HEK293 (cell line): ENCODE measurements at regions not wholly inside any gene's neighbourhood (a gene's known extent, or its start where the extent isn't known, plus 50 kb on each side); places are given as distances from the start of the nearest gene placed in this dataset.

ENCODE experiments used
- CTCF ChIA-PET: fragments of 350-600 bp; formaldehyde crosslinking; extraction: SDS; loops from one replicate; lab custom pipeline; 2021; ENCODE audit warnings: antibody characterized with exemption; lab: Yijun Ruan, JAX
- POLR2A ChIA-PET: fragments of 300-600 bp; formaldehyde crosslinking; extraction: SDS; loops from one replicate; lab custom pipeline; 2020; ENCODE audit warnings: antibody characterized with exemption, inconsistent platforms; lab: Yijun Ruan, JAX
- H3K27ac ChIP-seq: fragments of 200-500 bp; sonication (Bioruptor generic); 2 replicates; pipeline ENCODE4 v1.5.1; 2014; ENCODE audit warnings: low read depth, low read length, control low read depth, inconsistent platforms; ENCODE audit errors: extremely low read depth
- H3K36me3 ChIP-seq, 2 experiments: fragments of 200-500 bp in 1 of 2; sonication (Bioruptor generic) in 1 of 2; 1 replicate in 1 of 2; 2 replicates in 1 of 2; pipeline ENCODE4 v1.5.1; 2014 to 2017; ENCODE audit warnings: inconsistent platforms in 2 of 2, low read length in 2 of 2; ENCODE audit not compliant: control insufficient read depth in 2 of 2, insufficient read depth in 1 of 2
- H3K4me1 ChIP-seq: fragments of 200-500 bp; sonication (Bioruptor generic); 2 replicates; pipeline ENCODE4 v1.5.1; 2014; ENCODE audit warnings: mild to moderate bottlenecking, low read length, inconsistent platforms; ENCODE audit not compliant: control insufficient read depth, insufficient read depth
- H3K4me3 ChIP-seq: 2 replicates; pipeline ENCODE4 v1.5.1; 2011; ENCODE audit warnings: low read depth, mild to moderate bottlenecking, control low read depth, low read length, moderate library complexity
- H3K9me3 ChIP-seq: fragments of 200-500 bp; sonication (Bioruptor generic); 2 replicates; pipeline ENCODE4 v1.5.1; 2014; ENCODE audit warnings: low read depth, low read length, inconsistent platforms; ENCODE audit not compliant: control insufficient read depth, insufficient read depth
- KLF8 ChIP-seq: fragments of 450-650 bp; formaldehyde crosslinking; IDR thresholded peaks from 2 replicates; pipeline ENCODE4 v1.5.1; 2016; ENCODE audit warnings: missing biosample characterization, missing genetic modification characterization
- KLF9 ChIP-seq: fragments of 450-650 bp; formaldehyde crosslinking; IDR thresholded peaks from 2 replicates; pipeline ENCODE4 v1.5.1; 2016; ENCODE audit warnings: missing biosample characterization, missing genetic modification characterization, low read depth
- REPIN1 ChIP-seq: fragments of 450-650 bp; formaldehyde crosslinking; IDR thresholded peaks from 2 replicates; pipeline ENCODE4 v1.5.1; 2017; ENCODE audit warnings: missing biosample characterization, missing genetic modification characterization, low read depth
- SETDB1 ChIP-seq: IDR thresholded peaks from one replicate; pipeline ENCODE4 v1.6.1; 2017; ENCODE audit warnings: mild to moderate bottlenecking, low read length, moderate library complexity, mixed read lengths; ENCODE audit not compliant: insufficient read length
- YY1 ChIP-seq: fragments of 450-650 bp; formaldehyde crosslinking; IDR thresholded peaks from 2 replicates; pipeline ENCODE4 v1.5.1; 2018; ENCODE audit warnings: missing biosample characterization, missing genetic modification characterization
- ZBTB1 ChIP-seq: fragments of 450-650 bp; formaldehyde crosslinking; IDR thresholded peaks from 2 replicates; pipeline ENCODE4 v1.5.1; 2016; ENCODE audit warnings: missing biosample characterization, missing genetic modification characterization
- ZBTB17 ChIP-seq: fragments of 450-650 bp; formaldehyde crosslinking; IDR thresholded peaks from 2 replicates; pipeline ENCODE4 v1.5.1; 2016; ENCODE audit warnings: missing biosample characterization, missing genetic modification characterization
- ZBTB8A ChIP-seq: fragments of 450-650 bp; formaldehyde crosslinking; IDR thresholded peaks from 2 replicates; pipeline ENCODE4 v1.5.1; 2016; ENCODE audit warnings: missing biosample characterization, missing genetic modification characterization
- ZNF138 ChIP-seq: fragments of 450-650 bp; formaldehyde crosslinking; IDR thresholded peaks from 2 replicates; pipeline ENCODE4 v1.5.1; 2016; ENCODE audit warnings: missing biosample characterization, missing genetic modification characterization, borderline replicate concordance
- ZNF169 ChIP-seq: fragments of 450-650 bp; formaldehyde crosslinking; IDR thresholded peaks from 2 replicates; pipeline ENCODE4 v1.5.1; 2016; ENCODE audit warnings: missing biosample characterization, missing genetic modification characterization
- ZNF202 ChIP-seq: fragments of 450-650 bp; formaldehyde crosslinking; IDR thresholded peaks from 2 replicates; pipeline ENCODE4 v1.5.1; 2016; ENCODE audit warnings: missing biosample characterization, missing genetic modification characterization, borderline replicate concordance
- ZNF266 ChIP-seq: fragments of 450-650 bp; formaldehyde crosslinking; IDR thresholded peaks from 2 replicates; pipeline ENCODE4 v1.5.1; 2016; ENCODE audit warnings: missing biosample characterization, missing genetic modification characterization, low read depth
- ZNF274 ChIP-seq, 2 experiments: fragments of 200-500 bp in 1 of 2; fragments of 450-650 bp in 1 of 2; sonication (Bioruptor generic) in 1 of 2; formaldehyde crosslinking in 1 of 2; IDR thresholded peaks; 2 replicates each; pipeline versions ENCODE4 v1.5.1 to v1.6.1; 2014 to 2016; ENCODE audit warnings: borderline replicate concordance in 1 of 2, inconsistent platforms in 1 of 2, low read length in 1 of 2, missing biosample characterization in 1 of 2, missing genetic modification characterization in 1 of 2
- ZNF404 ChIP-seq: fragments of 450-650 bp; formaldehyde crosslinking; IDR thresholded peaks from 2 replicates; pipeline ENCODE4 v1.5.1; 2017; ENCODE audit warnings: missing biosample characterization, missing genetic modification characterization
- ZNF416 ChIP-seq: fragments of 450-650 bp; formaldehyde crosslinking; IDR thresholded peaks from 2 replicates; pipeline ENCODE4 v1.5.1; 2016; ENCODE audit warnings: missing biosample characterization, missing genetic modification characterization
- ZNF555 ChIP-seq: fragments of 450-650 bp; formaldehyde crosslinking; conservative IDR thresholded peaks from 2 replicates; pipeline ENCODE4 v1.5.1; 2017; ENCODE audit warnings: missing biosample characterization, mild to moderate bottlenecking, missing genetic modification characterization, inconsistent platforms
- ZNF621 ChIP-seq: fragments of 450-650 bp; formaldehyde crosslinking; IDR thresholded peaks from 2 replicates; pipeline ENCODE4 v1.5.1; 2017; ENCODE audit warnings: missing biosample characterization, missing genetic modification characterization
- ZNF791 ChIP-seq: fragments of 450-650 bp; formaldehyde crosslinking; IDR thresholded peaks from 2 replicates; pipeline ENCODE4 v1.5.1; 2016; ENCODE audit warnings: missing biosample characterization, missing genetic modification characterization
- TF ChIP-seq, protein P1 (sequence below): fragments of 450-650 bp; formaldehyde crosslinking; IDR thresholded peaks from 2 replicates; pipeline ENCODE4 v1.5.1; 2016; ENCODE audit warnings: missing biosample characterization, missing genetic modification characterization
- TF ChIP-seq, protein P2 (sequence below): sonication (generic); formaldehyde crosslinking; IDR thresholded peaks from 2 replicates; pipeline ENCODE4 v1.8.1; 2022; ENCODE audit warnings: mild to moderate bottlenecking, moderate library complexity, missing genetic modification reagents
- TF ChIP-seq, protein P3 (sequence below): fragments of 450-650 bp; formaldehyde crosslinking; IDR thresholded peaks from 2 replicates; pipeline ENCODE4 v1.5.1; 2016; ENCODE audit warnings: missing biosample characterization, missing genetic modification characterization
- TF ChIP-seq, protein P4 (sequence below): fragments of 450-650 bp; formaldehyde crosslinking; IDR thresholded peaks from 2 replicates; pipeline ENCODE4 v1.5.1; 2016; ENCODE audit warnings: missing biosample characterization, missing genetic modification characterization
- TF ChIP-seq, protein P5 (sequence below): fragments of 450-650 bp; formaldehyde crosslinking; IDR thresholded peaks from 2 replicates; pipeline ENCODE4 v1.5.1; 2016; ENCODE audit warnings: missing biosample characterization, missing genetic modification characterization

DNA sequence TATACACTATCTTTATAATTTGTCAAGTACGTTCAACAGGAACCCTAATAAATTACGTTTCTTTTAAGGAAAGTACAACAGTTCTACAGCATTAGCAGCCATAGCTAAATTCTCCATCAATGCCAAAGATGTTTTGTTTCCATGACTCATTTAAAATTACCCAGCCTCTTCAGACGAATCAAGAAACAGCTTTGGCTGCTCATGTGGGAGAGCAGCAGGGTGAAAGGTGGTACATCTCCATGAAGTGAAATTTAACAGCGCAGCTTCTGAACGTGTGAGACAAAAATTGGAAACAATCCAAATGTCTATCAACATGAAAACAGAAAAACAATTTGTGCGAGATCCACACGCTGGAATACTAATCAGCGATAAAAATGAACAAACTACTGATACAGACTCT is 327.3 kb upstream of the CDH6 start:
- Histone ChIP-seq H3K36me3 (no peaks in the 10 kb centered on the region), H3K4me3 (no peak overlapping the region), H3K4me1 (no peaks in the 10 kb centered on the region), H3K9me3 (no peaks in the 10 kb centered on the region), H3K27ac (no peak overlapping the region)
- TF ChIP-seq ZNF416 (tag by site-specific recombination) (no peak), ZNF555 (no peak), ZNF202 (tag by site-specific recombination) (no peak), ZNF169 (no peak), ZNF274 (IDR thresholded peaks at IDR 0.05; ENCODE audit: low read length) (no peak), ZNF274 (tag by site-specific recombination; IDR thresholded peaks at IDR 0.05; ENCODE audit: borderline replicate concordance) (no peak), YY1 (tag by site-specific recombination) (no peak), ZNF404 (no peak), REPIN1 (tag by site-specific recombination) (no peak), ZNF138 (tag by site-specific recombination) (no peak), ZNF791 (tag by site-specific recombination) (no peak), ZBTB1 (tag by site-specific recombination) (no peak), ZBTB8A (tag by site-specific recombination) (no peak), KLF8 (tag by site-specific recombination) (no peak)
- TF ChIP-seq, protein P1, sequence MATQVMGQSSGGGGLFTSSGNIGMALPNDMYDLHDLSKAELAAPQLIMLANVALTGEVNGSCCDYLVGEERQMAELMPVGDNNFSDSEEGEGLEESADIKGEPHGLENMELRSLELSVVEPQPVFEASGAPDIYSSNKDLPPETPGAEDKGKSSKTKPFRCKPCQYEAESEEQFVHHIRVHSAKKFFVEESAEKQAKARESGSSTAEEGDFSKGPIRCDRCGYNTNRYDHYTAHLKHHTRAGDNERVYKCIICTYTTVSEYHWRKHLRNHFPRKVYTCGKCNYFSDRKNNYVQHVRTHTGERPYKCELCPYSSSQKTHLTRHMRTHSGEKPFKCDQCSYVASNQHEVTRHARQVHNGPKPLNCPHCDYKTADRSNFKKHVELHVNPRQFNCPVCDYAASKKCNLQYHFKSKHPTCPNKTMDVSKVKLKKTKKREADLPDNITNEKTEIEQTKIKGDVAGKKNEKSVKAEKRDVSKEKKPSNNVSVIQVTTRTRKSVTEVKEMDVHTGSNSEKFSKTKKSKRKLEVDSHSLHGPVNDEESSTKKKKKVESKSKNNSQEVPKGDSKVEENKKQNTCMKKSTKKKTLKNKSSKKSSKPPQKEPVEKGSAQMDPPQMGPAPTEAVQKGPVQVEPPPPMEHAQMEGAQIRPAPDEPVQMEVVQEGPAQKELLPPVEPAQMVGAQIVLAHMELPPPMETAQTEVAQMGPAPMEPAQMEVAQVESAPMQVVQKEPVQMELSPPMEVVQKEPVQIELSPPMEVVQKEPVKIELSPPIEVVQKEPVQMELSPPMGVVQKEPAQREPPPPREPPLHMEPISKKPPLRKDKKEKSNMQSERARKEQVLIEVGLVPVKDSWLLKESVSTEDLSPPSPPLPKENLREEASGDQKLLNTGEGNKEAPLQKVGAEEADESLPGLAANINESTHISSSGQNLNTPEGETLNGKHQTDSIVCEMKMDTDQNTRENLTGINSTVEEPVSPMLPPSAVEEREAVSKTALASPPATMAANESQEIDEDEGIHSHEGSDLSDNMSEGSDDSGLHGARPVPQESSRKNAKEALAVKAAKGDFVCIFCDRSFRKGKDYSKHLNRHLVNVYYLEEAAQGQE (tag by site-specific recombination), result no peak
- TF ChIP-seq, protein P2, sequence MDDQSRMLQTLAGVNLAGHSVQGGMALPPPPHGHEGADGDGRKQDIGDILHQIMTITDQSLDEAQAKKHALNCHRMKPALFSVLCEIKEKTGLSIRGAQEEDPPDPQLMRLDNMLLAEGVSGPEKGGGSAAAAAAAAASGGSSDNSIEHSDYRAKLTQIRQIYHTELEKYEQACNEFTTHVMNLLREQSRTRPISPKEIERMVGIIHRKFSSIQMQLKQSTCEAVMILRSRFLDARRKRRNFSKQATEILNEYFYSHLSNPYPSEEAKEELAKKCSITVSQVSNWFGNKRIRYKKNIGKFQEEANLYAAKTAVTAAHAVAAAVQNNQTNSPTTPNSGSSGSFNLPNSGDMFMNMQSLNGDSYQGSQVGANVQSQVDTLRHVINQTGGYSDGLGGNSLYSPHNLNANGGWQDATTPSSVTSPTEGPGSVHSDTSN (CRISPR knock-in tag), result no peak
- POLR2A ChIA-PET, result no interaction called here
- CTCF ChIA-PET, result no interaction called here

DNA sequence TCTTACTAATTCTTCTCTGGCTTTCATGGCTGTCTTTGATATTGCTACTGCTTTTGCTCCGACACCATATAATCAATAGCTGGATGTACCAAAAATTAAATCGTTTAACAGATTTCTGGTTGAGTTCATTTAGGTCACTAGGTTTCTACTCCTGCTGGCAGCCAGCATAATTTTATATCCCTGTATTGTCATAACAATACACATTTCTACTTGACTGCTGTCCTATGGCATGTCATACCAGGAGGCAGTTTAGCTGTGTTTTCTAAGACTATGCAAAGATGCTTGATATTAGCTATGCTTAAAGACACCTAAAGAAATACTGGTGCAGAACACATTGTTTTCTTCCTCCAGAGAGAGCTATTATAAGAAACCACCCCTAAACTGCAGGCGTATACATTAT is 337.2 kb upstream of the CDH6 start:
- no peaks in the 10 kb centered on the region for H3K36me3 ChIP-seq
- no peaks in the 10 kb centered on the region for H3K4me1 ChIP-seq
- no peak for TF ChIP-seq SETDB1
- TF ChIP-seq, protein P3, sequence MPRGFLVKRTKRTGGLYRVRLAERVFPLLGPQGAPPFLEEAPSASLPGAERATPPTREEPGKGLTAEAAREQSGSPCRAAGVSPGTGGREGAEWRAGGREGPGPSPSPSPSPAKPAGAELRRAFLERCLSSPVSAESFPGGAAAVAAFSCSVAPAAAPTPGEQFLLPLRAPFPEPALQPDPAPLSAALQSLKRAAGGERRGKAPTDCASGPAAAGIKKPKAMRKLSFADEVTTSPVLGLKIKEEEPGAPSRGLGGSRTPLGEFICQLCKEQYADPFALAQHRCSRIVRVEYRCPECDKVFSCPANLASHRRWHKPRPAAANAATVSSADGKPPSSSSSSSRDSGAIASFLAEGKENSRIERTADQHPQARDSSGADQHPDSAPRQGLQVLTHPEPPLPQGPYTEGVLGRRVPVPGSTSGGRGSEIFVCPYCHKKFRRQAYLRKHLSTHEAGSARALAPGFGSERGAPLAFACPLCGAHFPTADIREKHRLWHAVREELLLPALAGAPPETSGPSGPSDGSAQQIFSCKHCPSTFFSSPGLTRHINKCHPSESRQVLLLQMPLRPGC (tag by site-specific recombination), result no peak
- TF ChIP-seq KLF9, result no peak
- TF ChIP-seq ZNF621, result no peak
- TF ChIP-seq, protein P4, sequence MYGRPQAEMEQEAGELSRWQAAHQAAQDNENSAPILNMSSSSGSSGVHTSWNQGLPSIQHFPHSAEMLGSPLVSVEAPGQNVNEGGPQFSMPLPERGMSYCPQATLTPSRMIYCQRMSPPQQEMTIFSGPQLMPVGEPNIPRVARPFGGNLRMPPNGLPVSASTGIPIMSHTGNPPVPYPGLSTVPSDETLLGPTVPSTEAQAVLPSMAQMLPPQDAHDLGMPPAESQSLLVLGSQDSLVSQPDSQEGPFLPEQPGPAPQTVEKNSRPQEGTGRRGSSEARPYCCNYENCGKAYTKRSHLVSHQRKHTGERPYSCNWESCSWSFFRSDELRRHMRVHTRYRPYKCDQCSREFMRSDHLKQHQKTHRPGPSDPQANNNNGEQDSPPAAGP (tag by site-specific recombination), result no peak
- TF ChIP-seq, protein P5, sequence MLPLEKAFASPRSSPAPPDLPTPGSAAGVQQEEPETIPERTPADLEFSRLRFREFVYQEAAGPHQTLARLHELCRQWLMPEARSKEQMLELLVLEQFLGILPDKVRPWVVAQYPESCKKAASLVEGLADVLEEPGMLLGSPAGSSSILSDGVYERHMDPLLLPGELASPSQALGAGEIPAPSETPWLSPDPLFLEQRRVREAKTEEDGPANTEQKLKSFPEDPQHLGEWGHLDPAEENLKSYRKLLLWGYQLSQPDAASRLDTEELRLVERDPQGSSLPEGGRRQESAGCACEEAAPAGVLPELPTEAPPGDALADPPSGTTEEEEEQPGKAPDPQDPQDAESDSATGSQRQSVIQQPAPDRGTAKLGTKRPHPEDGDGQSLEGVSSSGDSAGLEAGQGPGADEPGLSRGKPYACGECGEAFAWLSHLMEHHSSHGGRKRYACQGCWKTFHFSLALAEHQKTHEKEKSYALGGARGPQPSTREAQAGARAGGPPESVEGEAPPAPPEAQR, result no peak
- TF ChIP-seq ZBTB17 (tag by site-specific recombination), result no peak
- TF ChIP-seq ZNF138 (tag by site-specific recombination), result no peak
- no peak for TF ChIP-seq ZNF266 (tag by site-specific recombination)
- ChIA-PET POLR2A (no interaction called here), CTCF (interaction anchor here (0.6 kb wide), 1 partner anchor 330 kb away, joined by 4 read pairs; no protein-coding TSS in a partner anchor)
- no peak overlapping the region for H3K27ac ChIP-seq
- no peaks in the 10 kb centered on the region for H3K9me3 ChIP-seq
- no peak overlapping the region for H3K4me3 ChIP-seq
